KG1 (cell line): ENCODE measurements at regions not wholly inside any gene's neighbourhood (a gene's known extent, or its start where the extent isn't known, plus 50 kb on each side); places are given as distances from the start of the nearest gene placed in this dataset.

Source experiments
- DNase-seq: peaks from one replicate; lab custom pipeline; 2025; lab: John Stamatoyannopoulos, UW

GRCh38 chr14:71467361-71467811 is 464.8 kb upstream of the RGS6 start:
- no peak for DNase-seq

- DNase-seq = no peak
These were observed 463.5 kb upstream of the RGS6 start for GRCh38 chr14:71468701-71469100.

GRCh38 chr14:71469643-71470335 is 462.4 kb upstream of the RGS6 start:
- no peak for DNase-seq

- no peak for DNase-seq
These were observed 460.4 kb upstream of the RGS6 start for GRCh38 chr14:71471634-71472355.

GRCh38 chr14:71472356-71473340 is 459.6 kb upstream of the RGS6 start:
- DNase-seq = no peak

- DNase-seq = no peak
These were observed 458.4 kb upstream of the RGS6 start for GRCh38 chr14:71473843-71474242.

GRCh38 chr14:71474301-71475265 is 457.6 kb upstream of the RGS6 start:
- DNase-seq = no peak

GRCh38 chr14:71475916-71476315 is 456.3 kb upstream of the RGS6 start:
- DNase-seq = no peak

- DNase-seq = peak; percentile 23
These were observed 453.7 kb upstream of the RGS6 start for GRCh38 chr14:71478542-71478941.

GRCh38 chr14:71481021-71481654 is 451.1 kb upstream of the RGS6 start:
- DNase-seq = no peak

- DNase-seq = no peak
These were observed 449.6 kb upstream of the RGS6 start for GRCh38 chr14:71482671-71483070.

- DNase-seq = no peak
These were observed 449.1 kb upstream of the RGS6 start for GRCh38 chr14:71483154-71483553.

- DNase-seq = no peak
These were observed 446.4 kb upstream of the RGS6 start for GRCh38 chr14:71485833-71486232.

- no peak for DNase-seq
These were observed 445.9 kb upstream of the RGS6 start for GRCh38 chr14:71486279-71486678.

GRCh38 chr14:71487449-71487848 is 444.8 kb upstream of the RGS6 start:
- DNase-seq = no peak

- DNase-seq = no peak
These were observed 444.3 kb upstream of the RGS6 start for GRCh38 chr14:71487941-71488340.

- no peak for DNase-seq
These were observed 443.5 kb upstream of the RGS6 start for GRCh38 chr14:71488703-71489191.

- DNase-seq = no peak
These were observed 442.5 kb upstream of the RGS6 start for GRCh38 chr14:71489742-71490141.

GRCh38 chr14:71491931-71492330 is 440.3 kb upstream of the RGS6 start:
- no peak for DNase-seq

GRCh38 chr14:71492346-71492745 is 439.9 kb upstream of the RGS6 start:
- no peak for DNase-seq
